ENCODE measurements at regions not wholly inside any gene's neighbourhood (a gene's known extent, or its start where the extent isn't known, plus 50 kb on each side); places are given as distances from the start of the nearest gene placed in this dataset.
"Not testable (repeated sequence)": the region's sequence is repeated elsewhere in the genome, so short reads cannot be mapped to it uniquely, and the experiment has no call there.

GRCh38 chr7:108875139-108875538 is 305.5 kb downstream of the DNAJB9 start:
- Mint-ChIP-seq H3K27ac (no peak overlapping the region), H3K36me3 (no peaks in the 10 kb centered on the region), H3K4me3 (no peak overlapping the region), H3K27me3 (no peaks in the 10 kb centered on the region), H3K4me1 (no peaks in the 10 kb centered on the region), H3K9me3 (peaks cover 6% of the 10 kb centered on the region)
- DNase-seq, result no peak
- CTCF ChIA-PET, result no interaction called here

- DNase-seq, result no peak
- Mint-ChIP-seq H3K36me3 (no peaks in the 10 kb centered on the region), H3K4me1 (no peaks in the 10 kb centered on the region), H3K9me3 (peaks cover 5% of the 10 kb centered on the region), H3K27ac (no peak overlapping the region), H3K4me3 (no peak overlapping the region), H3K27me3 (no peaks in the 10 kb centered on the region)
- CTCF ChIA-PET, result no interaction called here
These were observed 321.2 kb downstream of the DNAJB9 start for GRCh38 chr7:108890862-108891261.

- Mint-ChIP-seq H3K36me3 (no peaks in the 10 kb centered on the region), H3K9me3 (no peaks in the 10 kb centered on the region), H3K4me1 (no peaks in the 10 kb centered on the region), H3K27ac (no peak overlapping the region), H3K27me3 (no peaks in the 10 kb centered on the region), H3K4me3 (no peak overlapping the region)
- CTCF ChIA-PET, result no interaction called here
- no peak for DNase-seq
These were observed 338.8 kb downstream of the DNAJB9 start for GRCh38 chr7:108908456-108908855.

DNA sequence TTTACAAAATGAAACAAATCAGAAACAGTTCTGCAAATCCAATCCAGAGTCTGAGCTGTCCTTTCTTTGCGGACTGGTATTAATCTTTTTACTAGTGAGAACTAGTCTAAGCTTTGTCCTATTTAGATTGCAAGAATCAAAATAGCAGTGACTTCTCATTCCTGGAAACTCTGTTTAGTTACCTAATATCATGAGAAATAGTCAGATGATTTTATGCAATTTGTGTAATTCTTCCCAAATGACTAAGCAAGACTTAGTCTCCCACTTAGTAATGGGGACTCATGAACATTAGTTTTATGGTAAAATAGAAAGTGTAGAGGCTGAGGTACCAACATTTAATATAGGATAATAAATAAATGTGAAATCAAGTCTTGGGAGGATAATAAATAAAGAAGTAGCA is 341.3 kb downstream of the DNAJB9 start:
- no peak overlapping the region for H3K4me3 Mint-ChIP-seq
- CTCF ChIA-PET, result no interaction called here

GRCh38 chr7:108920490-108920889 is 350.8 kb downstream of the DNAJB9 start:
- no peaks in the 10 kb centered on the region for H3K36me3 Mint-ChIP-seq
- peaks cover 21% of the 10 kb centered on the region for H3K9me3 Mint-ChIP-seq
- H3K4me3 Mint-ChIP-seq, result no peak overlapping the region
- CTCF ChIA-PET, result no interaction called here
- no peaks in the 10 kb centered on the region for H3K27me3 Mint-ChIP-seq
- H3K27ac Mint-ChIP-seq, result no peak overlapping the region
- H3K4me1 Mint-ChIP-seq, result no peaks in the 10 kb centered on the region
- no peak for DNase-seq

More for the DNA sequence above, 341.3 kb downstream of the DNAJB9 start:
- H3K27ac Mint-ChIP-seq, result no peak overlapping the region
- no peaks in the 10 kb centered on the region for H3K36me3 Mint-ChIP-seq
- no peaks in the 10 kb centered on the region for H3K27me3 Mint-ChIP-seq
- peaks cover 4% of the 10 kb centered on the region for H3K9me3 Mint-ChIP-seq
- no peaks in the 10 kb centered on the region for H3K4me1 Mint-ChIP-seq
- DNase-seq, result no peak

DNA sequence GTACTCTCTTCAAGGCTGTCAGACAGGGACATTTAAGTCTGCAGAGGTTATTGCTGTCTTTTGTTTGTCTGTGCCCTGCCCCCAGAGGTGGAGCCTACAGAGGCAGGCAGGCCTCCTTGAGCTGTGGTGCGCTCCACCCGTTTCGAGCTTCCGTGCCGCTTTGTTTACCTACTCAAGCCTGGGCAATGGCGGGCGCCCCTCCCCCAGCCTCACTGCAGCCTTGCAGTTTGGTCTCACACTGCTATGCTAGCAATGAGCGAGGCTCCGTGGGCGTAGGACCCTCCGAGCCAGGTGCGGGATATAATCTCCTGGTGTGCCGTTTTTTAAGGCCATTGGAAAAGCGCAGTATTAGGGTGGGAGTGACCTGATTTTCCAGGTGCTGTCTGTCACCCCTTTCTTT is 373.4 kb downstream of the DNAJB9 start:
- H3K27ac Mint-ChIP-seq, H3K9me3 Mint-ChIP-seq: not testable (repeated sequence)

DNA sequence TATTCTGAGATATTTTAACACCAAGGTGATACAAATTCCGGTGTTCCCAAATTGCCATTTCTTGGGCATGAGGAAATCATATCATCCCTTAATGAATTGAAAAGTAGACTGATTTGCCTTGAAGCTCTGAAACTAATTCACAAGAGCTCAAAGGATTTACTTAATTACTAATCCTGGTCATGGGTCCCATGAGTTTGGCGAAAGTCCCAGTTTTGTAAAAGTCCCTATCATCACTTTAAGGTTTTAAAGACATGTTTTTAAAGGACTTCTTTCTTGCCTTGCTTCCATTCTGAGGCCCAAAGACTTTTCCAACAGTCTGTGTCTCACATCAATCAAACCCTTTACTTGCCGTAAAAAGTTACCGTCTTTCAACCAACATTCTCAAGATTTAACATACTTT is 377.9 kb downstream of the DNAJB9 start:
- Mint-ChIP-seq H3K27ac (no peak overlapping the region), H3K4me3 (no peak overlapping the region), H3K9me3 (peaks cover 2% of the 10 kb centered on the region), H3K36me3 (no peaks in the 10 kb centered on the region), H3K27me3 (no peaks in the 10 kb centered on the region), H3K4me1 (no peaks in the 10 kb centered on the region)
- DNase-seq, result no peak
- CTCF ChIA-PET, result no interaction called here

More for the DNA sequence above, 373.4 kb downstream of the DNAJB9 start:
- H3K27me3 Mint-ChIP-seq, DNase-seq, CTCF ChIA-PET, H3K4me1 Mint-ChIP-seq, H3K4me3 Mint-ChIP-seq, H3K36me3 Mint-ChIP-seq: not testable (repeated sequence)

DNA sequence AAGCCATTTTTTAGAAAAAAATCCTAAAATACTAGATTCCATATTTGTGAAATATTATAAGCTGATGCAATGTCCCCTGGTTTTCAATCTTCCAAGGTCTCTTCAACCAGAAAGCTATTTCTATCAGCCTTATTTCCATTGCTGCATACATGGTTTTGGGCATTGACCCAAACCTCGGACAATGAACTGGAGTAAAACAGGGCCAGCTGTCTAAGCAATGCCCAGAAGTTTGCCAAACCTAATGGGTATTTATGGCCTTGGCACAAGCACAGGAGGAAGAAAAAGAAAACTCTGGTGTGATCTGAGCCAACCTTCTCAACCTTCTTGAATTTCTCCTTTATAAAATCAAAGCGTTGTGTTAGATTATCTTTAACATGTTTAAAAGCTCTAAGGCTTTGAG is 402.3 kb downstream of the DNAJB9 start:
- no peaks in the 10 kb centered on the region for H3K27me3 Mint-ChIP-seq
- no peaks in the 10 kb centered on the region for H3K4me1 Mint-ChIP-seq
- no peak overlapping the region for H3K4me3 Mint-ChIP-seq
- no peaks in the 10 kb centered on the region for H3K9me3 Mint-ChIP-seq
- no peaks in the 10 kb centered on the region for H3K36me3 Mint-ChIP-seq
- CTCF ChIA-PET, result no interaction called here
- DNase-seq, result no peak
- no peak overlapping the region for H3K27ac Mint-ChIP-seq

DNA sequence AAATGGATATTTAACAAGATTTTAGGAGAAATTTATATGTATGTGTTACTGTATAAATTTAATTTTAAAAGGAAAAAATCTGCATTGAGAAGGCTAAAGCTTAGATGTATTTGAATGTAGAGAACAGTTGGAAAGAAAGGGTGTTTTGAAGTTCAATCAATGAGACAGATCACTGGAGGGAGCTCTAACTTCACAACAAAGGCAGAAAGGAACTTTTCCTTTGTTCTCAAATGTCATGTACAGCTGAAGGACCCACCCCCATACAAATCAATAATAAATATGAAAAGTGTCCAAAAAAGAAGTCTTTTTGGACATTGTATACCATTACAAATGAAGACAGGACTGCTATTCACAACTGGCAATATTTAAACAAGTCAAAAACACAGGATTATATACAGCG is 403.4 kb downstream of the DNAJB9 start:
- no peak for DNase-seq
- H3K27ac Mint-ChIP-seq, result no peak overlapping the region
- H3K36me3 Mint-ChIP-seq, result no peaks in the 10 kb centered on the region
- peaks cover 3% of the 10 kb centered on the region for H3K9me3 Mint-ChIP-seq
- H3K27me3 Mint-ChIP-seq, result no peaks in the 10 kb centered on the region
- no peaks in the 10 kb centered on the region for H3K4me1 Mint-ChIP-seq
- H3K4me3 Mint-ChIP-seq, result no peak overlapping the region
- CTCF ChIA-PET, result no interaction called here

DNA sequence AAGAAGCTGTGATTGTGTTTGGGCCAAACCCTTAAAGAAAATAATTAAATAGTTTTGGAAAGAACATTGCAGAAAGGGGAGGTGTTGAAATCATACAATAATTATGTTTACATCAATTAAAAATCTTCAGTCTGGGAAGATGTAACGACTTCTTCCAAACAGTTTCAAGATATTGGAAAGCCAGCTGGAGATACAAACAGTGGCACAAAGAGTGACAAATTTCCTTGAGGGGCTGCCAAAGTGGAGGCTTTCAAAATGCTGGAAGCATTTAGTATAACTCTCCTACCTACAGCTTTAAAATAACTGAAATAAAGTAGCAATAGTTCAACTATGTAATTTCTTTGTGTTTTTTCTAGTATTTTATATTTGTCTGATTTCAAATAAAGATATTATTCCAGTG is 405.0 kb downstream of the DNAJB9 start:
- Mint-ChIP-seq H3K36me3 (no peaks in the 10 kb centered on the region), H3K9me3 (peaks cover 5% of the 10 kb centered on the region), H3K4me3 (no peak overlapping the region), H3K27ac (no peak overlapping the region), H3K4me1 (no peaks in the 10 kb centered on the region), H3K27me3 (no peaks in the 10 kb centered on the region)
- CTCF ChIA-PET, result no interaction called here
- no peak for DNase-seq

GRCh38 chr7:108985037-108985436 is 415.4 kb downstream of the DNAJB9 start:
- Mint-ChIP-seq H3K27ac (no peak overlapping the region), H3K4me3 (no peak overlapping the region), H3K27me3 (no peaks in the 10 kb centered on the region), H3K9me3 (peaks cover 6% of the 10 kb centered on the region), H3K36me3 (no peaks in the 10 kb centered on the region), H3K4me1 (no peaks in the 10 kb centered on the region)
- no peak for DNase-seq
- CTCF ChIA-PET, result no interaction called here

- no peaks in the 10 kb centered on the region for H3K36me3 Mint-ChIP-seq
- no peak overlapping the region for H3K27ac Mint-ChIP-seq
- CTCF ChIA-PET, result no interaction called here
These were observed 419.6 kb downstream of the DNAJB9 start for GRCh38 chr7:108989319-108989718.

GRCh38 chr7:108997480-108997879 is 427.8 kb downstream of the DNAJB9 start:
- no peaks in the 10 kb centered on the region for H3K36me3 Mint-ChIP-seq
- peaks cover 11% of the 10 kb centered on the region for H3K9me3 Mint-ChIP-seq
- H3K4me3 Mint-ChIP-seq, result no peak overlapping the region
- no peak overlapping the region for H3K27ac Mint-ChIP-seq
- H3K4me1 Mint-ChIP-seq, result no peaks in the 10 kb centered on the region
- DNase-seq, result no peak
- CTCF ChIA-PET, result no interaction called here
- H3K27me3 Mint-ChIP-seq, result no peaks in the 10 kb centered on the region

More at GRCh38 chr7:108989319-108989718, 419.6 kb downstream of the DNAJB9 start:
- no peak overlapping the region for H3K4me3 Mint-ChIP-seq
- H3K9me3 Mint-ChIP-seq, result peaks cover 3% of the 10 kb centered on the region
- no peaks in the 10 kb centered on the region for H3K4me1 Mint-ChIP-seq
- H3K27me3 Mint-ChIP-seq, result no peaks in the 10 kb centered on the region
- no peak for DNase-seq

DNA sequence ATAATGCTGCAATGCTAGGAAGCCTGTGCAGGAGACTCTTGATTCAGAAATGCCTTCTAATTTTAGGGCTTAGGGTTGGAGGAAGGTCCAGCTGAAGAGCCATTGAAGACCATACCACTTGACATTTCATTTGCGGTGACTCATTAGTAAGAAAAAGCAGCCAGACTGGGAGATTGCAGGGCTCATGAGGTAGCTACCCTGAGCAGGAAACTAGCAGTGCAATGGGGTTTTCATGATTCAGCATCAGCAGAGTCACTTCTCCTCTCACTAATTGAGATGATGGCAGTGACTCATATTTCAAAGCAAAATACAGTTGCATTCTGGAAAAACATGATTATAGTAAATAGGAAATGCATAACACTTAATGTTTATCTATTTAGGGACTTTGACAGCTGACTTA is 434.1 kb downstream of the DNAJB9 start:
- no peak overlapping the region for H3K27ac Mint-ChIP-seq
- H3K9me3 Mint-ChIP-seq, result peaks cover 2% of the 10 kb centered on the region

GRCh38 chr7:109009636-109010035 is 440.0 kb downstream of the DNAJB9 start:
- H3K4me1 Mint-ChIP-seq, result no peaks in the 10 kb centered on the region
- CTCF ChIA-PET, result no interaction called here
- peaks cover 4% of the 10 kb centered on the region for H3K9me3 Mint-ChIP-seq
- no peak overlapping the region for H3K4me3 Mint-ChIP-seq
- H3K36me3 Mint-ChIP-seq, result no peaks in the 10 kb centered on the region
- no peaks in the 10 kb centered on the region for H3K27me3 Mint-ChIP-seq
- no peak overlapping the region for H3K27ac Mint-ChIP-seq
- no peak for DNase-seq

More for the DNA sequence above, 434.1 kb downstream of the DNAJB9 start:
- CTCF ChIA-PET, result no interaction called here
- no peak overlapping the region for H3K4me3 Mint-ChIP-seq
- H3K4me1 Mint-ChIP-seq, result no peaks in the 10 kb centered on the region
- no peaks in the 10 kb centered on the region for H3K27me3 Mint-ChIP-seq
- DNase-seq, result no peak
- H3K36me3 Mint-ChIP-seq, result no peaks in the 10 kb centered on the region

GRCh38 chr7:109020251-109020650 is 450.6 kb downstream of the DNAJB9 start:
- CTCF ChIA-PET, result no interaction called here
- Mint-ChIP-seq H3K4me3 (no peak overlapping the region), H3K27me3 (no peaks in the 10 kb centered on the region), H3K4me1 (no peaks in the 10 kb centered on the region), H3K36me3 (no peaks in the 10 kb centered on the region), H3K9me3 (no peaks in the 10 kb centered on the region), H3K27ac (no peak overlapping the region)
- no peak for DNase-seq

All from activated naive CD4-positive, alpha-beta T cell treated with anti-CD3 and anti-CD28 coated beads, Interleukin-2, amount 10 ng/mL, durations not matched to agents 7 days and 5 days (primary cell).